HEK293T (cell line): ENCODE measurements at regions not wholly inside any gene's neighbourhood (a gene's known extent, or its start where the extent isn't known, plus 50 kb on each side); places are given as distances from the start of the nearest gene placed in this dataset.

Experiments
- CTCF ChIA-PET: fragments of 350-600 bp; formaldehyde crosslinking; extraction: SDS; loops from one replicate; lab custom pipeline; 2021; ENCODE audit warnings: antibody characterized with exemption, inconsistent platforms; lab: Yijun Ruan, JAX
- POLR2A ChIA-PET: fragments of 350-600 bp; formaldehyde crosslinking; extraction: SDS; loops from one replicate; lab custom pipeline; 2020; ENCODE audit warnings: antibody characterized with exemption, inconsistent platforms; lab: Yijun Ruan, JAX
- DNase-seq: peaks from one replicate; pipeline ENCODE4 v3.0.0; 2012; ENCODE audit warnings: mixed read lengths; ENCODE audit errors: extremely low spot score
- ARNT ChIP-seq: fragments of 450-650 bp; IDR thresholded peaks from 2 replicates; pipeline ENCODE4 v1.6.1; 2017; ENCODE audit warnings: mild to moderate bottlenecking
- BHLHE40 ChIP-seq: fragments of 450-650 bp; IDR thresholded peaks from 2 replicates; pipeline ENCODE4 v1.6.1; 2016; ENCODE audit warnings: mild to moderate bottlenecking, moderate library complexity, borderline replicate concordance
- CTBP1 ChIP-seq: fragments of 450-650 bp; IDR thresholded peaks from 2 replicates; pipeline ENCODE4 v1.6.1; 2016; ENCODE audit warnings: borderline replicate concordance
- ELF4 ChIP-seq: fragments of 450-650 bp; IDR thresholded peaks from 2 replicates; pipeline ENCODE4 v1.6.1; 2017; ENCODE audit warnings: antibody characterized with exemption
- FOXA1 ChIP-seq: fragments of 450-650 bp; IDR thresholded peaks from 2 replicates; pipeline ENCODE4 v1.6.1; 2016; ENCODE audit warnings: mild to moderate bottlenecking
- FOXK2 ChIP-seq: fragments of 450-650 bp; IDR thresholded peaks from 2 replicates; pipeline ENCODE4 v1.6.1; 2016; ENCODE audit warnings: mild to moderate bottlenecking
- FOXM1 ChIP-seq: fragments of 450-650 bp; IDR thresholded peaks from 2 replicates; pipeline ENCODE4 v1.6.1; 2017; ENCODE audit warnings: mild to moderate bottlenecking, borderline replicate concordance
- HDGF ChIP-seq: fragments of 450-650 bp; IDR thresholded peaks from 2 replicates; pipeline ENCODE4 v1.6.1; 2017; ENCODE audit warnings: antibody characterized with exemption, borderline replicate concordance
- L3MBTL2 ChIP-seq: fragments of 450-650 bp; conservative IDR thresholded peaks from 2 replicates; pipeline ENCODE4 v1.6.1; 2016; ENCODE audit warnings: mild to moderate bottlenecking
- LEF1 ChIP-seq: fragments of 450-650 bp; IDR thresholded peaks from 2 replicates; pipeline ENCODE4 v1.6.1; 2017; ENCODE audit warnings: mild to moderate bottlenecking, borderline replicate concordance
- NFRKB ChIP-seq: fragments of 450-650 bp; IDR thresholded peaks from 2 replicates; pipeline ENCODE4 v1.6.1; 2016; ENCODE audit warnings: mild to moderate bottlenecking, moderate library complexity
- SP1 ChIP-seq: fragments of 450-650 bp; IDR thresholded peaks from 2 replicates; pipeline ENCODE4 v1.6.1; 2017
- SUZ12 ChIP-seq: fragments of 450-650 bp; IDR thresholded peaks from 2 replicates; pipeline ENCODE4 v1.6.1; 2016; ENCODE audit warnings: mild to moderate bottlenecking
- TARDBP ChIP-seq: fragments of 450-650 bp; IDR thresholded peaks from 2 replicates; pipeline ENCODE4 v1.6.1; 2016
- ZNF384 ChIP-seq: fragments of 450-650 bp; IDR thresholded peaks from 2 replicates; pipeline ENCODE4 v1.6.1; 2016
- TF ChIP-seq, protein P1 (sequence below): fragments of 450-650 bp; IDR thresholded peaks from 2 replicates; pipeline ENCODE4 v1.6.1; 2016

DNA sequence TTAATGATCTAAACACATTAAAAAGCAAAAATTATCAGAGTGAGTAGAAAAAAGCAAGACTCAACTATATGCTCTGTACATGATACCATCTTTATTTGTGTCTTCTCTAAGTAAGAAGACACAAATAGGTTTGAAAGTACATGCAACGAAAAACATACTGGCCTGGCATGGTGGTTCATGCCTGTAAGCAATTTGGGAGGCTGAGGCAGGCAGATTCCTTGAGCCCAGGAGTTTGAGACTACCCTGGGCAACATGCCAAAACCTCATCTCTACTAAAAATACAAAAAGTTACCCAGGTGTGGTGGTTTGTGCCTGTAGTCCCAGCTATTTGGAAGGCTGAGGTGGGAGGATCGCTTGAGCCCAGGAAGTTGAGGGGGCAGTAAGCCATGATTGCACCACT is 78.1 kb upstream of the TOMM7 start:
- ChIA-PET CTCF (no interaction called here), POLR2A (no interaction called here)
- DNase-seq = no peak
- TF ChIP-seq ARNT = no peak
- no peak for TF ChIP-seq LEF1
- TF ChIP-seq FOXM1 = no peak
- no peak for TF ChIP-seq ZNF384
- TF ChIP-seq, protein P1, sequence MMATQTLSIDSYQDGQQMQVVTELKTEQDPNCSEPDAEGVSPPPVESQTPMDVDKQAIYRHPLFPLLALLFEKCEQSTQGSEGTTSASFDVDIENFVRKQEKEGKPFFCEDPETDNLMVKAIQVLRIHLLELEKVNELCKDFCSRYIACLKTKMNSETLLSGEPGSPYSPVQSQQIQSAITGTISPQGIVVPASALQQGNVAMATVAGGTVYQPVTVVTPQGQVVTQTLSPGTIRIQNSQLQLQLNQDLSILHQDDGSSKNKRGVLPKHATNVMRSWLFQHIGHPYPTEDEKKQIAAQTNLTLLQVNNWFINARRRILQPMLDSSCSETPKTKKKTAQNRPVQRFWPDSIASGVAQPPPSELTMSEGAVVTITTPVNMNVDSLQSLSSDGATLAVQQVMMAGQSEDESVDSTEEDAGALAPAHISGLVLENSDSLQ = no peak
- no peak for TF ChIP-seq BHLHE40
- no peak for TF ChIP-seq HDGF
- TF ChIP-seq ELF4 = no peak
- no peak for TF ChIP-seq SUZ12
- TF ChIP-seq NFRKB = no peak
- TF ChIP-seq SP1 = no peak

DNA sequence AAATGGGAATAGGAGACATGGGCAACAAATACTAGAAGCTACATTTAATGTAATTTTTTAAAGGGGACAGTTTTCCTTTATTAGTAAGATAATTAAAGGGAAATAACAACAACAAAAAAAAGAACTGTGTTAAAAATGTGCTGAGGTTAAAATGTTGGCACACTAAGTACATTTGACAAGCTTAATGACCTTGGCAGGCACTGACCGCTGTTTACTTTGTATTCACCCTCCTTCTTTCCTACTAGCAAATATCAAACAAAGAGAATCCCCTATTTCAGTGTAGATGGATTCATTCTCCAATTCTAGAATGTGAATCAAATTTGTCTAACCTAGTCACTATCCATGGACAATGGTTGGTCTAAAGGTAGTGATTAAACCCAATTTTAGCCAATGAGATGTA is 77.5 kb upstream of the TOMM7 start:
- TF ChIP-seq HDGF (no peak), L3MBTL2 (no peak), ELF4 (no peak), FOXM1 (no peak), ZNF384 (no peak), NFRKB (no peak)
- DNase-seq = no peak
- ChIA-PET CTCF (no interaction called here), POLR2A (no interaction called here)

DNA sequence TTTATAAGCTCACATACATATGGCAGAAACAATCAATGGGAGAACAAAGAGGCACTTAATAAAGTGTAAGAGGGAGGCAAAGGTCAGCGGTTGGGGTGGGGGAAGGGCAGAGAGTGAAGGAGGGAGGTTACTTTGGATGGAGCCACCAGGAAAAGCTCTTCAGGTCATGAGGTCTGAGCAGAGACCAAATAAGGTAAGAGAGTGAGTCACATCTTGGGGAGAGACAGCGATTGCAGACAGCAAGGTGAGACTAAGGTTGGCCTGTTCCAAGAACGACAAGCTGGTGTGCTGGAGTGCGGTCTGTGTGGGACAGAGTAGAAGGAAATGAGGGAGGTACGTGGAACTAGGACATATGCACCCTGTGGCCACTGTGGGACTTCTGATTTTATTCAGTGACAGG is 74.3 kb upstream of the TOMM7 start:
- POLR2A ChIA-PET = no interaction called here
- CTCF ChIA-PET = no interaction called here
- TF ChIP-seq LEF1 = no peak
- TF ChIP-seq CTBP1 = no peak
- TF ChIP-seq, protein P1 = no peak
- no peak for DNase-seq

DNA sequence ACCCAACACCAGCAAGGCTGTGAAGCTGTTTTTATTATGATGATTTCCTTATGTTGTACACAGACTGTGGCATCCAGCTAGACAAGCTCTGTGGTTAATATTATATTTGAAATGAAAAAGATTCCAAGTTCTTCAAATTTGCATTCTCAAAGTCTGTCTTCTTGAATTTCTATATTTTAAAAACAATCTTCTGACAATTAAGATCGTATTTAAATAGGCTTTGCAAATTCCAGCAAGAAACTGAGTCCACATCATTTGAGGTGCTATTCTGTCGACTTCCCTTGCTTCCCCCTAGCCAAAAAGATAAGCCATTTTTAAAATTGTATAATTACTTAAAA is 73.1 kb upstream of the TOMM7 start:
- POLR2A ChIA-PET = no interaction called here
- TF ChIP-seq FOXA1 (no peak), ELF4 (no peak), ARNT (no peak), NFRKB (no peak), TARDBP (no peak), SP1 (no peak), SUZ12 (no peak)
- DNase-seq = no peak
- CTCF ChIA-PET = no interaction called here

DNA sequence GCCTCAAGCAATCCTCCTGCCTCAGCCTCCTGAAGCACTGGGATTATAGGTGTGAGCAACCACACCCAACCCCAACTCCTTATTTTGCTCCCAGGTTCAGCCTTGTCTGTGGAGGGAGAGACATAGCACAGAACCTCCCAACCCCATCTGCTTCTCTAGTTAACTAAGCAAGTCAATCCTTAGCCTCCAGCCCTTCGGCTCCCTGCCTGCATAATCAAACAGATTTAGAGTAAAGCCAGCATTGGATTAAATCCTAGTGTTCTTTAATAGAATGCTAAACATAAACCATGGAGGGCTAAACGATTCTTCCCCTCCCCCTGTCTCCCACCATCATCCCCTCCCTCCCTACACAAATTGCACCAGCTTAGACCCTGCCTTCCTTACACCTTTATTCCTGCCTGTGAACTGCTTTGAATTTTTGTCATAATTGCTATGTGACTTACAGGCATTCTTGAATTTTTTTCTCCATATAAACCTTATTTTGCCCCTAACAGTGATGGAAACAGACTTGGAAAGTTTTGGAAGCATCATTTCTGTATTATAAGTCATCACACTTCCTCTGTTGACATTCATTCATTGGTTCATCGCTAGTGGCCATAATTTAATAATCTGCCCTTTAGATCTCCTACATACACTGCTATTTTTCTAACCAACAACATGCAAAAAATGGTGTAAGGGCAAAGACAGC is 72.6 kb upstream of the TOMM7 start:
- CTCF ChIA-PET = interaction anchor here (0.6 to 0.7 kb wide), 2 partner anchors 160 to 1689 kb away, joined by 3 read pairs; no protein-coding TSS in a partner anchor
- TF ChIP-seq ELF4 (no peak), SP1 (no peak), L3MBTL2 (no peak), ARNT (no peak), CTBP1 (no peak), BHLHE40 (no peak), ZNF384 (no peak), NFRKB (no peak), FOXM1 (no peak), FOXA1 (no peak), TARDBP (no peak), HDGF (no peak), LEF1 (no peak), FOXK2 (no peak)
- TF ChIP-seq, protein P1 = no peak
- POLR2A ChIA-PET = no interaction called here

DNA sequence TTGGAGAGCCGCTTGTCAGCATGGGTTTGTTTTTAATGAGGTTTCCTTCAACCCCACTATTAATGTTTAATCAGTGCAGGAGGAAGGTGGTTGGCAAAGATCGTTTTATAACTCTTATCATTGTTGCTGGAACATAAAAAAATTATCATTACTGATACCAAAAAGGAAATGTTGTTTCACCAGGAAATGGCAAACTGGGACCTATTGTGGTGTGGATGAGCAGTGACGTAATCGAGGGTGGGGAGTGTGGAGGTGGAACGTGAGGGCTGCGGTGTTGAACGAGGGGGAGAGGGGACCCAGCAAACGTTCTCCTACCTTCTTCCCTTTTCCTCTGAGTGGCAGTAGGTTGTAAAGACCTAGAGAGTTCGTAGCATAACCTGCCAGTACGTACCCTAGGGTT is 71.9 kb upstream of the TOMM7 start:
- TF ChIP-seq FOXA1 (no peak), SUZ12 (no peak), LEF1 (no peak), CTBP1 (no peak), NFRKB (no peak), ELF4 (no peak), BHLHE40 (no peak), ZNF384 (no peak), L3MBTL2 (no peak), ARNT (no peak), FOXK2 (no peak), FOXM1 (no peak), HDGF (no peak)
- TF ChIP-seq, protein P1 = no peak
- CTCF ChIA-PET = interaction anchor here (0.6 kb wide), 1 partner anchor 1688 kb away, joined by 3 read pairs; no protein-coding TSS in a partner anchor
- POLR2A ChIA-PET = no interaction called here
- DNase-seq = no peak

More for the DNA sequence above, 72.6 kb upstream of the TOMM7 start:
- no peak for DNase-seq
